Astrocyte of the spinal cord (primary cell): ENCODE measurements at regions not wholly inside any gene's neighbourhood (a gene's known extent, or its start where the extent isn't known, plus 50 kb on each side); places are given as distances from the start of the nearest gene placed in this dataset.

Experiments used
- DNase-seq: peaks from one replicate; pipeline ENCODE4 v3.0.0; 2011; ENCODE audit warnings: low read depth, low spot score
- H3K4me3 ChIP-seq: 2 replicates; pipeline ENCODE4 v1.5.1; 2011; ENCODE audit warnings: low read depth, mild to moderate bottlenecking, low read length, moderate library complexity
- in situ Hi-C: cut with HindIII; loops from 2 replicates; pipeline ENCODE4 v1.10.0; 2017; ENCODE audit warnings: low sequenced_read_pairs
- TF ChIP-seq, protein P1 (sequence below): IDR thresholded peaks from 2 replicates; pipeline ENCODE4 v1.5.1; 2012; ENCODE audit warnings: low read depth, mild to moderate bottlenecking, low read length, inconsistent platforms

- TF ChIP-seq, protein P1, sequence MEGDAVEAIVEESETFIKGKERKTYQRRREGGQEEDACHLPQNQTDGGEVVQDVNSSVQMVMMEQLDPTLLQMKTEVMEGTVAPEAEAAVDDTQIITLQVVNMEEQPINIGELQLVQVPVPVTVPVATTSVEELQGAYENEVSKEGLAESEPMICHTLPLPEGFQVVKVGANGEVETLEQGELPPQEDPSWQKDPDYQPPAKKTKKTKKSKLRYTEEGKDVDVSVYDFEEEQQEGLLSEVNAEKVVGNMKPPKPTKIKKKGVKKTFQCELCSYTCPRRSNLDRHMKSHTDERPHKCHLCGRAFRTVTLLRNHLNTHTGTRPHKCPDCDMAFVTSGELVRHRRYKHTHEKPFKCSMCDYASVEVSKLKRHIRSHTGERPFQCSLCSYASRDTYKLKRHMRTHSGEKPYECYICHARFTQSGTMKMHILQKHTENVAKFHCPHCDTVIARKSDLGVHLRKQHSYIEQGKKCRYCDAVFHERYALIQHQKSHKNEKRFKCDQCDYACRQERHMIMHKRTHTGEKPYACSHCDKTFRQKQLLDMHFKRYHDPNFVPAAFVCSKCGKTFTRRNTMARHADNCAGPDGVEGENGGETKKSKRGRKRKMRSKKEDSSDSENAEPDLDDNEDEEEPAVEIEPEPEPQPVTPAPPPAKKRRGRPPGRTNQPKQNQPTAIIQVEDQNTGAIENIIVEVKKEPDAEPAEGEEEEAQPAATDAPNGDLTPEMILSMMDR: no peak
- no peak overlapping the region for H3K4me3 ChIP-seq
- no peak for DNase-seq
- in situ Hi-C loops: no loop called here
Measured at GRCh38 chr1:219741011-219741970, 128.4 kb upstream of the ZC3H11B start.

GRCh38 chr1:219733511-219734174, 120.7 kb upstream of the ZC3H11B start:
- in situ Hi-C loops: no loop called here
- no peak overlapping the region for H3K4me3 ChIP-seq
- TF ChIP-seq, protein P1: no peak
- DNase-seq: no peak

DNA sequence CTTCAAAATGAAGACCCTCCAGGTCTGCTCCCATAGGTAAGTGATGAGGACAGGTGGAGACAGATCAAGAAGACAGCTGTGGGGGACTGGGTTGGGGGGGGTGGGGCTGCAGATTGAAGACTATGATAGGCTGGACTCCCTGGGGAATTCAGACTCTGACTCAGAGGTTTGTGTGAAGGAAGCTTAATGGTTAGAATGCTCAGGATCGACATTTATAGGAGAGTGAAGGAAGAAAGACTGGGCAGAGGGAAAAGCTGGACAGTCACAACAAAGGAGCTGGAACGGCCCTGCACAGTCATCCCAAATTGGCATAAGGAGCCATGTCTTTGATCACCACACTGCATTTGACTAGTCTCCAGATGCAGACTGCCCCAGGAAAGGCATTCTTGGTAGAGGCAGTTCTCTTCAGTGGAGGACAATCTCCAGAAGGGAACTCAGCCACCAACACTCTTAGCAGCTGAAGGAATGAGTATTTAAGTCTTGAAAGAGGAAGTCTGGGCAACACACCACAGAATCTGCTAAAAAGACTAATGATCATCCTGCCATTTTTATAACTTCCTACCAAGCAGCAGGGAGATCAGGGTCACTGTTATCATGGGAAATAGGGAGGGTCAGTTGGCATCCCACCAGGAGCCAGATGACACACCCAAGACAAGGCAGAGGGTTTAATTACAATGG, 120.0 kb upstream of the ZC3H11B start:
- in situ Hi-C loops: no loop called here
- TF ChIP-seq, protein P1: no peak
- H3K4me3 ChIP-seq: no peak overlapping the region
- no peak for DNase-seq

DNA sequence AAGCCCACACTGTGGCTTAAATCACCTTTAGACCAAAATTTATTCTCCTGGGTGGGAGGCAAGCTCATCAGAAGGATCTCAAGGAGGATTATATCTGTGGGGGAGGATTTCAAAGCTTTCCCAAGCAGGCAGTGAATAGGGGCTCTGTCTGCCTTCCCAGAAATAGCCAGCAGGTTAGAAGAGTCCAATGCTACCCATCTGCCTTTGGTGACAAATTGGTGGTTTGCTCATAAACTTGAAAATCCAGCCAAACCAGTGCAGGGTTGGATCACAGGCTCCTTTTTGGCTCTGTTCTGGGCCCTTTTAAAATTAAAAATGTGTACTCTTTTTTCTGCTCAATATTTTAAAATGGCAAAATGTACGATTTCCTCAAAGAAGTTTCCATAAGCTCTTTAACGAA, 118.9 kb upstream of the ZC3H11B start:
- TF ChIP-seq, protein P1: no peak
- H3K4me3 ChIP-seq: no peak overlapping the region
- in situ Hi-C loops: no loop called here
- no peak for DNase-seq

DNA sequence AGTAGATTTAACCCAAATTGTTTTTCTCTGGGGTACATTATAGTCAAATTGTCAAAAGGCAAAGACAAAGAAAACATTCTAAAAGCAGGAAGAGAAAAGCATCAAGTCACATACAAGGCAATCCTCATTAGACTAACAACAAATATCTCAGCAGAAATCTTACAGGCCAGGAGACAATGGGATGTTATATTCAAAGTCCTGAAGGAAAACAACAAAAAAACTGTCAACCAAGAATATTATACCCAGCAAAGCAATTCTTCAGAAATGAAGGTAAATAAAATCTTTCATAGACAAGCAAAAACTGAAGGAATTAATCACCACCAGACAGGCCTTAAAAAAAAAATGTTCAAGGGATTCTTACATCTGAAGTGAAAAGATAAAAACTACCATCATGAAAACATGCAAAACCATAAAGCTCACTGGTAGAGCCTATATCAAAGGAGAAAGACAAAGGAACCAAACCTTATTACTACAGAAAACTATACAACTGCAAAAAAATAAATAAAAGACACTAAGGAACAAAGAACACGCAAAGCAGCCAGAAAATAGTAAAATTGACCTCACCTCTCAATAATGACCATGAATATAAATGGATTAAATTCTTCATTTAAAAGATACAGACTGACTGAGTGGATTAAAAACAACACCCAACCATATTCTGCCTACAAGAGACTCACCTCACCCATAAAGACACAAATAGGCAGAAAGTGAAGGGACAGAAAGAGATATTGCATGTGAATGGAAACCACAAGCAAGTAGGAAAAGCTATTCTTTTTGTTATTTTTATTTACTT, 113.8 kb upstream of the ZC3H11B start:
- DNase-seq: no peak
- in situ Hi-C loops: no loop called here
- H3K4me3 ChIP-seq: no peak overlapping the region
- TF ChIP-seq, protein P1: no peak

DNA sequence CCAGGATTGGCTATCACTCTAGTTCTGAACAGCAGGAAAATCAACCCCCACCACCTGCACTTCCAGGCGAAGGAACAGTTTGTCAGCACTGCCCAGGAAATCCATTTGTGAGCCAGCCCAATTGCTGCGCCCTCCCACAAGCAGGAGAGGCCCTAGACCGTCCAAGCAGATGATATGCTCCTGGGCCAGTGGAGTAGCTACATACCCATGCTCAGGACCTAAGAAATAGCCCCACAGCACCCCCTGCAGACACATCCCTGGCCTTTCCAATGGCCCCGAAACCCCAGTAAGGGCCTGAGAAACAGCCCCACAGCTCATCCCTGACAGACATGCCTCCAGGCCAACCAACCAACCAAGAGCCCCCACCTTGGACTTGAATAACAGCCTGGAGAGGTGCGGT, 111.5 kb upstream of the ZC3H11B start:
- no peak overlapping the region for H3K4me3 ChIP-seq
- TF ChIP-seq, protein P1: no peak
- DNase-seq: no peak
- in situ Hi-C loops: no loop called here
